ENCODE measurements at regions not wholly inside any gene's neighbourhood (a gene's known extent, or its start where the extent isn't known, plus 50 kb on each side); places are given as distances from the start of the nearest gene placed in this dataset.
"Not testable (repeated sequence)": the region's sequence is repeated elsewhere in the genome, so short reads cannot be mapped to it uniquely, and the experiment has no call there.

GRCh38 chr6:11855743-11856142 is 77.1 kb upstream of the ADTRP start:
- intact Hi-C loops (cut with DNase I), result no loop called here
- ATAC-seq (no peak), DNase-seq (ENCODE audit: low spot score) (no peak)

GRCh38 chr6:11854408-11855165 is 76.0 kb upstream of the ADTRP start:
- no peak for DNase-seq (ENCODE audit: low spot score)
- intact Hi-C loops (cut with DNase I), result no loop called here
- peak; percentile 73 for ATAC-seq

- intact Hi-C loops (cut with DNase I), result no loop called here
- DNase-seq (ENCODE audit: low spot score), result no peak
- no peak for ATAC-seq
These were observed 75.2 kb upstream of the ADTRP start for GRCh38 chr6:11853678-11854407.

- ATAC-seq, result no peak
- intact Hi-C loops (cut with DNase I), result no loop called here
- DNase-seq (ENCODE audit: low spot score), result no peak
These were observed 73.6 kb upstream of the ADTRP start for GRCh38 chr6:11852061-11852651.

GRCh38 chr6:11851387-11851786 is 72.8 kb upstream of the ADTRP start:
- DNase-seq (ENCODE audit: low spot score), result no peak

GRCh38 chr6:11848852-11849731 is 70.5 kb upstream of the ADTRP start:
- intact Hi-C loops (cut with DNase I), result no loop called here
- no peak for ATAC-seq
- DNase-seq (ENCODE audit: low spot score), result no peak

More at GRCh38 chr6:11851387-11851786, 72.8 kb upstream of the ADTRP start:
- ATAC-seq, result no peak
- intact Hi-C loops (cut with DNase I), result no loop called here

- ATAC-seq (no peak), DNase-seq (ENCODE audit: low spot score) (no peak)
- intact Hi-C loops (cut with DNase I), result no loop called here
These were observed 69.7 kb upstream of the ADTRP start for GRCh38 chr6:11848346-11848651.

- intact Hi-C loops (cut with DNase I), result no loop called here
- no peak for ATAC-seq
- DNase-seq (ENCODE audit: low spot score), result no peak
These were observed 69.1 kb upstream of the ADTRP start for GRCh38 chr6:11847515-11848345.

- DNase-seq (ENCODE audit: low spot score); intact Hi-C loops (cut with DNase I); ATAC-seq: not testable (repeated sequence)
These were observed 68.5 kb upstream of the ADTRP start for GRCh38 chr6:11847068-11847467.

- DNase-seq (ENCODE audit: low spot score), result no peak
- intact Hi-C loops (cut with DNase I), result no loop called here
- no peak for ATAC-seq
These were observed 67.3 kb upstream of the ADTRP start for GRCh38 chr6:11845664-11846577.

- DNase-seq (ENCODE audit: low spot score), result not testable (repeated sequence)
These were observed 64.2 kb upstream of the ADTRP start for GRCh38 chr6:11842795-11843194.

GRCh38 chr6:11835065-11835464 is 56.5 kb upstream of the ADTRP start:
- ATAC-seq (no peak), DNase-seq (ENCODE audit: low spot score) (no peak)
- intact Hi-C loops (cut with DNase I), result no loop called here

More at GRCh38 chr6:11842795-11843194, 64.2 kb upstream of the ADTRP start:
- intact Hi-C loops (cut with DNase I); ATAC-seq: not testable (repeated sequence)

- ATAC-seq (no peak), DNase-seq (ENCODE audit: low spot score) (no peak)
- intact Hi-C loops (cut with DNase I), result no loop called here
These were observed 55.3 kb upstream of the ADTRP start for GRCh38 chr6:11833626-11834592.

GRCh38 chr6:11831653-11832052 is 53.0 kb upstream of the ADTRP start:
- intact Hi-C loops (cut with DNase I), result no loop called here
- DNase-seq (ENCODE audit: low spot score) (no peak), ATAC-seq (no peak)

GRCh38 chr6:11830520-11830919 is 51.9 kb upstream of the ADTRP start:
- DNase-seq (ENCODE audit: low spot score) (no peak), ATAC-seq (no peak)
- intact Hi-C loops (cut with DNase I), result no loop called here

- ATAC-seq, result no peak
- intact Hi-C loops (cut with DNase I), result no loop called here
- no peak for DNase-seq (ENCODE audit: low spot score)
These were observed 51.5 kb upstream of the ADTRP start for GRCh38 chr6:11830105-11830504.
